Esophagus squamous epithelium (tissue), 4 donors: ENCODE measurements at regions not wholly inside any gene's neighbourhood (a gene's known extent, or its start where the extent isn't known, plus 50 kb on each side); places are given as distances from the start of the nearest gene placed in this dataset.

Experiments
- POLR2A ChIP-seq, 4 donors: fragments of 450-650 bp; IDR thresholded peaks; one replicate each; pipeline ENCODE4 v1.6.1; 2017; ENCODE audit warnings: antibody characterized with exemption in 4 of 4, mild to moderate bottlenecking in 4 of 4, moderate library complexity in 3 of 4
- TF ChIP-seq, protein P1 (sequence below), 6 experiments: fragments of 450-650 bp in 4 of 6; fragments of 200-600 bp in 2 of 6; sonication (generic) in 2 of 6; IDR thresholded peaks; one replicate each; pipeline ENCODE4 v1.5.1; 2016 to 2019; ENCODE audit warnings: antibody characterized with exemption in 6 of 6, mild to moderate bottlenecking in 4 of 6, moderate library complexity in 4 of 6

DNA sequence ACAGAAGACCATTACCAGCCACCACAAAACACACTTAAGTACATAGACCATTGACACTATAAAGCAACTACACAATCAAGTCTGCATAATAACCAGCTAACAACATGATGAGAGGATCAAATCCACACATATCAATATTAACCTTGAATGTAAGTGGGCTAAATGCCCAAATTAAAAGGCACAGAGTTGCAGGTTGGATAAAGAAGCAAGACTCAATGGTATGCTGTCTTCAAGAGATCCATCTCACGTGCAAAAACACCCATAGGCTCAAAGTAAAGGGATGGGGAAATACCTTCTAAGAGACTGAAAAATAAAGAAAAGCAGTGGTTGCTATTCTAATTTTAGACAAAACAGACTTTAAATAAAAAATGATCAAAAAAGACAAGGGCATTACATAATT, 113.6 kb upstream of the CD180 start:
- no peak for TF ChIP-seq POLR2A (IDR thresholded peaks at IDR 0.05)
- TF ChIP-seq, protein P1, sequence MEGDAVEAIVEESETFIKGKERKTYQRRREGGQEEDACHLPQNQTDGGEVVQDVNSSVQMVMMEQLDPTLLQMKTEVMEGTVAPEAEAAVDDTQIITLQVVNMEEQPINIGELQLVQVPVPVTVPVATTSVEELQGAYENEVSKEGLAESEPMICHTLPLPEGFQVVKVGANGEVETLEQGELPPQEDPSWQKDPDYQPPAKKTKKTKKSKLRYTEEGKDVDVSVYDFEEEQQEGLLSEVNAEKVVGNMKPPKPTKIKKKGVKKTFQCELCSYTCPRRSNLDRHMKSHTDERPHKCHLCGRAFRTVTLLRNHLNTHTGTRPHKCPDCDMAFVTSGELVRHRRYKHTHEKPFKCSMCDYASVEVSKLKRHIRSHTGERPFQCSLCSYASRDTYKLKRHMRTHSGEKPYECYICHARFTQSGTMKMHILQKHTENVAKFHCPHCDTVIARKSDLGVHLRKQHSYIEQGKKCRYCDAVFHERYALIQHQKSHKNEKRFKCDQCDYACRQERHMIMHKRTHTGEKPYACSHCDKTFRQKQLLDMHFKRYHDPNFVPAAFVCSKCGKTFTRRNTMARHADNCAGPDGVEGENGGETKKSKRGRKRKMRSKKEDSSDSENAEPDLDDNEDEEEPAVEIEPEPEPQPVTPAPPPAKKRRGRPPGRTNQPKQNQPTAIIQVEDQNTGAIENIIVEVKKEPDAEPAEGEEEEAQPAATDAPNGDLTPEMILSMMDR (IDR thresholded peaks at IDR 0.05), result no peak
